Lung microvascular endothelial cell (primary cell): ENCODE measurements at regions not wholly inside any gene's neighbourhood (a gene's known extent, or its start where the extent isn't known, plus 50 kb on each side); places are given as distances from the start of the nearest gene placed in this dataset.
"Not testable (repeated sequence)": the region's sequence is repeated elsewhere in the genome, so short reads cannot be mapped to it uniquely, and the experiment has no call there.

Source experiments
- DNase-seq, 2 donors: peaks; one replicate each; pipeline versions ENCODE4 v3.0.0 to v3.0.0-alpha.2; 2010; ENCODE audit warnings: low read depth in 2 of 2

DNA sequence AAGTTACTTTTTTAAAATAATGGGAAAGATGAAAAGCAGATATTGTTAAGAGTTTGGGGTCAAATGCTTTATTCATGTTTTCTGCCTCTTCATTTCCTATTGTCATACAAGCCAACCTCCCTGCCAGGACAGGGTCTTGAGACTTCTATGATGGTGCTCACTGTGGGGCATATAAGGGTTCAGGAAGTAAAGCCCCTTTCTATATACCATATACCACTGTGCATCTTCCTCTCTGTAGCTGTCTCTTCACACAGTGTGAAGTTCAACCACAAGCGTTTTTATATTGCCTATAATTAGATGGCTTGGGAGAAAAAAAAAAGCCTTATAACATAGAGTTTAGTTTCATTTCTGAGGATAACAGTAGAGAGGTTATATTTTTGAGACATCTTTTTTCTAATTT, 389.8 kb upstream of the SORCS1 start:
- DNase-seq, result no peak

DNA sequence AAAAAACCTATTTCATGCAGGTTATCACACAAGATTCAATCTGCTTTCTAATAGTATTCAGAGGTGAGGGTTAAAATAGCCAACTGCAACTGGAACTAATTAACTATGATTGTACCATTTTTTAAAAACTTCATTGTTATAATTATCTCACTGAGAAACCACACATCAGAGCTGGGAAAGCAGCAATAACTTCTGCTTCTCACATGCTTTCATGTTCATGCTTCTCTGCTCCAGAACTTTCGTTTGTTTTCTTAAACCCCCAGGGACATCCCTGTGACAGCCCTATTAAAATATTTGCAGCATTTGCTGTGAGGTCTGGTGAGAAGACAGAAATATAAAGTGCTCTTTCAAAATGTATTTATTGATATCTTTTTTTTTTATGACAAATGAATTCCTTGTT, 389.0 kb upstream of the SORCS1 start:
- no peak for DNase-seq

DNA sequence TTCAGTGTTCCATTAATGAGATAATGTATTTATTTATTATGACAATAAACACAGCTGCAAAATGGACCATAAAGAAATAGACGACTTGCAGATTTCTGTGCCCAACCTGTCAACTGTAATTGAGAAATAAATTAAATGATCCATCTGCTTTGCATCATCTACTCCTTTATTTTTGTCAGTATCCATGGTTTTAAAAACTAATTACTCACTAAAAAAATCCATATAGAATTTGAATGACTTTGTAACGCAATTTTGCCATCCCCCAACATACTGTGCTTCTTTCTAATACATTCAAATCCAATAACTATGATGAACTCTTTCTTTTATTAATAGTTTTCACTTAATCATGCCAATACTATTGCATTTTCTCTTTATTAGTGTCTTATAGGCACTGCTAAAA, 388.5 kb upstream of the SORCS1 start:
- DNase-seq, result no peak

DNA sequence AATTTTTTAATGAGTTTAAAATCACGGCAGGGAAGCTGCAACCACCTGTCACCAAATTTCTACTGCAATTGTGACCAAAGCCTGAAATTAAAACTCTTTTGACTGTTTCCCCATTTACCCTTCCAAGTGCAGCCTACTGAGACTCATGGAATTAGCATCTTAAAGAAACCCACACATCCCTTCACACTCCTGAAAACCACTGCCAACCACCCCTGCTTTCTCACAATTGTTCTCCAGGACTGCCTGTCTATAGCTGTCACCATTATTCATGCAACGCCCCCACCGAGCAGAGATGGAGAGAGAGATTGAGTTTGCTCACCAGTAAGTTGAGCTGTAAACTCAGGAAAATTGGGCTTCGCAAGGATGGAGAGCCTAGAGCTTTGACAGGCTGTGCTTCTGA, 383.8 kb upstream of the SORCS1 start:
- DNase-seq, result peak in 1 of 2 donors; percentile 20

DNA sequence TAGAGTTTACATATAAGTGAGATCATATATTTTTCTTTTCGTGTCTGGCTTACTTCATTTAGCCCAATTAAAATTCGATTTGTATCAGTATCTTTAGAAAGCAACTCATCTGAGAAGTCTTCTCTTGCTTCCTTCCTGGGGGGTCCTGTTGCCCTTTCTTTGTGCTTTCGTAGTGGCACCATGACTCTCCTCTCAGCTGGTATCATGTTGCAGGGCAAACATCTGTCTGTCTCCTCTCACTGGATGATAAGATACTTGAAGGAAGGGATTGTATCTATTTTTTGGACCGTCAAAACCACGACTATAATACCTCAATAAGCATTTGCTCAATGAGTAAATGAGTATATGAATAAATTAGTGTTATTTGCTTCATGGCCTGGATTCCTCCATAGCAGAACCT, 382.5 kb upstream of the SORCS1 start:
- peak in 1 of 2 donors; percentile 8 for DNase-seq

DNA sequence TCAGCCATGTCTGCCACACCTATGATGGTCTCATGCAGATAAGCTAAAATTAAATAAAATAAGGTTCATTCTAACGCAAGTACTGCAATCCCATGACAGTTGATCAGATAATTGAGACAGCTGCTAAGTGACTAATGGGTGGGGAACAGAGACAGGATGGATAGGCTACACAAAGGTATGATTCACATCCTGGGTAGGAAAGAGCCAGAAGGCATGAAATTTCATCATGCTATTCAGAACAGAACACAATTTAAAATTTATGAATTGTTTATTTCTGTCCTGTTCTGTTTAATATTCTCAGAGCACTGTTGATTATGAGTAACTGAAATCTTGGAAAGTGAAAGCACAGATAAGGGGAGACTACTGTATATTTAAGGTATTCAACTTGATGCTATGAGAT, 381.8 kb upstream of the SORCS1 start:
- peak; percentile 86 to 90 for DNase-seq

DNA sequence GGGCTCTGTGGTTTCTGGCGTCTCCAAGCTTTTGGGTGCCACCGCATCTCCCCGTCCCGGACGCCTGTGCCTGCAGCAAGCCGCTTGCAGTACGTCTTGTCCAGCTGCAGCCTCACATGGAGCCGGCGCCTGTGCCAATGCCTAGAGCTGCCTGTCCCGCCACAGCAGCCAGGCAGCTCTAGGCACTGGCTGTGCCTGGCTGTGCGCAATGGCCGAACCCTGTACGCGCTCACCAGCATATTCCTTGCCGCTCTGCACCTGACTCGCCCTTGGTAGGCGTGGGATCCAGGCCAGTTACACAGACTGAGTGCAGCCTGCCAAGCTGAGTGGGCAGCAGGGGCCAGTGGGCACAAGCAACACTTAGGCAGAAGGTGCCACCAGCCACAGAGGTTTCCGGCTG, 381.2 kb upstream of the SORCS1 start:
- DNase-seq, result no peak

DNA sequence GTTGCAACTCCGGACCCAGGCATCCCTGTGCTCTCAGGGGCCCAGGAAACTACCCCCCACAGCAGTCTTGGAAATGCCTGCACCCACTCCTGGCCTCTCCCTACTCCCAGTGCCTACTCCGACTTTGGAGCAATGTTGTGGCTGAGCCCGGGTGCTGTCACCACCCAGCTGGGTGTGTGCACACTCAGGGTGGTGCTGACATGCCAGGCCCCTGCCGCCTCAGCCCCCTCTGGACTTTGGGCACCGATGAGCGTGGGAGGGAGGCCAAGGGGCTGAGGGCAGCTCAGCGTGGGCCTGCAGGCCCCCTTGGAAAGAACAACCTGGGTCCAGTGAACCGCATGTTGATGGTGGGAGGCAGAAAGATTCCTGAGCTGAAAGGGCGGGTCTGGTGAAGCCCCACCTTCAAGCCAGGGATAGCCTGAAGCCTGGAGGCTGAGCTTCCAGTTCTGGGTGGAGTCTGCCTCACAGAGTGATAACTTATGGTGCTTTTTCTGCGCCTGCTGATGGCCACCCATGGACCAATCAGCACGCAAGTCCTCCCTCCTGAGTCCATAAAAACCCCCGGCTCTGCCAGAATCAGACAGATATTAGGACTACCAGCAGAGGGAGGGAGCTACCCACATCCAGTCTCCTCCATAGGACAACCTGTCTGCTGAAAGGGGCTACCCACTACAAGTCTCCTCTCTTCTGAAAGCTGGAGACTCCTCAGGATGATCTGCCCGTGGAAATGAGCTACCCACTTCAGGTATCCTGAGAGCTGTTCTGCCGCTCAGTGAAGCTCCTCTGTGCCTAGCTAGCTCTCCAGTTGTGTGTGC, 380.4 kb upstream of the SORCS1 start:
- no peak for DNase-seq

DNA sequence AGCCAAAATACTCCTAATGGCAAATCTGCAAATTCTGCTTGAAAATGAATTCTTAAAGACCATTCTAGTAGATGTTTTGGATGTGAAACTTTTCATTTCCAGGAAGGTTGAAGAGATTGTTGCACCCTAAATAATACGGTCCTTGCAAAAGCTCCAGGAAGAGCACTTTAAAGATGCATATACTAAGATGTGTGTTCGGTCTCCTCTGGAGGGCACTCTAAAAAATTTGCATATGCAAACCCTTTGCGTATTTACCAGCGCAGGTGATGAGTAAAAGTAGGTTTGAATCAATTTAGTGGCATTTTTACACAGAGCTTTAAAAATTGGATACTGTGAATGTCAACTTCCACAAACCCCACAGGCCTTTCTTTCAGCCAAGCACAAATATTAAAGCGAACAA, 378.1 kb upstream of the SORCS1 start:
- no peak for DNase-seq

DNA sequence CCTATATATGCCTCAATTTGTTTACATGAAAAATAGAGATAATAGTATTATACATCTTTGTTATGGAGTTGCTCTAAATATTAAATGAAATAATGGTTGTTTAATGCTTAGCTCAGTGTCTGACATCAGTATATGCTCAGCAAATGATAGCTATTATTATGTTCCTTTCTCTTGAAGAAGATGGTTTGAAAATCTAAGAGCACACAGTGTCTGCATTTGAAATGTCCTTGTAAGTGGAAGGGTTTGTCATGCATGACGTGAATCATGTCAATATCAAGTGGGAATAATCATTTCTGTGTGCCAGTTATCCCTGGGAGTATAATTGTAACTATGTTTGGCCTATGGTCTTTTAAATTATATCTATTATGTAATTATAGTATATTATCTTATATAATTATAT, 377.5 kb upstream of the SORCS1 start:
- DNase-seq, result no peak

DNA sequence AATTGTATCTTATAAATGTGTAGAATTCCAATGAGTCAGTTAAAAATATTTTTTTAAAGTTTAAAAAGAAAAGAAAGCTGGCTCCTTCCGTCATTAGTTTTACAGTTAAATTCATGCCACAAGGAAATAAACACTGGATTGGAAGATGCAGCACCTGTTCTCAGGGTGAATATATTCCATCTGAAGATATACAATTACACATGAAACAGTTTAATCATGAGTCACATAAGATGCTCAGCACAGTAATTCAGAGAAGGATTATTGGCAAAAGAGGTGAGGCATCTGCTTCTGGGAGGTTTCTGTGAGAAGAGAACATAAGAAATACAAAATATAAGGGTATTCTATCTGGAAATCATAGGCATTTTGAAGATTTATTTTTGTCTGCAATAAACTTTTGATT, 376.5 kb upstream of the SORCS1 start:
- no peak for DNase-seq

DNA sequence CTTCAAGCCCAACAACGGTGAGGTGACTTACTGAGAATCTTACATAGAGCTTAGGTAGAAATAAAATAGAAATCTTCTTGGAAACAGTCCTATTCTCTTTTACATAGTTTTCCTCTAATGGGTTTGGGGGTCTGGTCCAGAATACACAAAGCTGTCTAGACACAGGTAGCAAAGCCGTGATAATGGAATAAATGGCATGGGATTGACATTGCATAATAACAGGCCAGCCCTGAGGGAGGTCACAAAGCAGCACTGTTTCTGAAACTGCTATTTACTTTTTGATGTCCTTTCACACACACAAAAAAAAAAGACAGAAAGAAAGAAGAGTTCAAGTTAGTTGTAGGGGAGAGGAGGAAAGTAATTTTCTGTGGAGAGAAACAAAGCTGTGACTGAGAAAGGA, 364.8 kb upstream of the SORCS1 start:
- no peak for DNase-seq

DNA sequence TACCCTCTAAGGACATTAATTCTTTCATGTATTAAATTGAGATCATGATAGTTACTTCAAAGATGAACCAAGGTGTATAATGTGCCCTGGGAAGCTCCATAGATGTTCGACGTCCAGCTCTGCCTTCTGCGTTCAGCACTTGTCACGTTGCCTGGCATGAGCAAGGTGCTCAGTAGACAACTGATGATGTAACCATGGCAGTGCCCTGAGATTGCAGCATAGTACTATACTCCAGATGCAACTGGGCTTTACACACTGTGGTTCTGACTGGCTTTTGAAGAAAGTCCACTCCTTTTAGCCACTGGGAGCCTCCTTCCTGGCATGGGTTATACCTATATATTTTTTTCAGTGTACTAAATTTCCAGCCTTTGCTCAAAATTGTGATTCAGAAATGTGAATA, 355.8 kb upstream of the SORCS1 start:
- DNase-seq, result no peak

DNA sequence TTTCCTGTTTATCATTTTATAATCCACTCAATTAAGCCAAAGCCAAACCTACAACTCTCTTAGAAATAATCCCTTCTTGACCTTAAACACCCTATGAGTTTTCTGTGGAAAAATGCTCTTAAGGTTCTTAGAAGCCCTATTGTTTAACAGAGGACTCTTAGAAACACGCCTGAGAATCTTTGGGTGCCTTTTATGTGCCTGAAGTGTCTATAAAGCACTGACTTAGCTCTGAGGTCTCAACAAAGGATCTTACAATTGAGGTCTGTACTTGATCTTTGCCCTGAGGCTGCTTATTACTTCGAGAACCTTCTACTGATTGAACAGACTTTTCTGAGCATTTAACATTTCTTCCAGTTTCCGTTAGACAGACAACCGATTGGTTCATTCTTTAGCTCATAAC, 353.3 kb upstream of the SORCS1 start:
- DNase-seq, result no peak

DNA sequence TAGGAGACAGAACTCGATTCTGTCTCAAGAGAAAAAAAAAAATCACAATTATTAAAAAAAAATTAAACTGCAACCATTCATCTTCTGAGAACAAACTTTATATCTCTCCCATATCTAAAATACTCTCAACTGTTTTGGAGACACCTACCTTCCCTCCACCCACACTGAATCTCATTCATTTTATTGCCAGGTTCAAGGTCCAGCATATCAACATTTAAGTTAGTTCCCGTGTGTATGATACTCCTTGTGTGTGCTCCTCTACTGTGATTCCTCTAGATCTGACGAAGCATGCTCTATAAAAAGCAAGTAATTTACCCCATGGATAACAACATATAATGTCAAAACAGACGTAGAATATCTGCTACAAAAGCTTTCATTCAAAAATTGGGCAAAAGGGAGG, 351.8 kb upstream of the SORCS1 start:
- no peak for DNase-seq

DNA sequence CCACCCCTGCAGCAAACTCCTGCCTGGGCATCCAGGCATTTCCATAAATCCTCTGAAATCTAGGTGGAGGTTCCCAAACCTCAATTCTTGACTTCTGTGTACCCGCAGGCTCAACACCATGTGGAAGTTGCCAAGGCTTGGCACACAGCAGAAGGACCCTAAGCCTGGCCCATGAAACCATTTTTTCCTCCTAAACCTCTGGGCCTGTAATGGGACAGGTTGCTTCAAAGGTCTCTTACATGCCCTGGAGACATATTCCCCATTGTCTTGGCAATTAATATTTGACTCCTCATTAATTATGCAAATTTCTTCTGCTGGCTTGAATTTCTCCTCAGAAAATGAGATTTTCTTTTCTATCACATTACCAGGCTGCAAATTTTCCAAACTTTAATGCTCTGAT, 339.5 kb upstream of the SORCS1 start:
- not testable (repeated sequence) for DNase-seq

DNA sequence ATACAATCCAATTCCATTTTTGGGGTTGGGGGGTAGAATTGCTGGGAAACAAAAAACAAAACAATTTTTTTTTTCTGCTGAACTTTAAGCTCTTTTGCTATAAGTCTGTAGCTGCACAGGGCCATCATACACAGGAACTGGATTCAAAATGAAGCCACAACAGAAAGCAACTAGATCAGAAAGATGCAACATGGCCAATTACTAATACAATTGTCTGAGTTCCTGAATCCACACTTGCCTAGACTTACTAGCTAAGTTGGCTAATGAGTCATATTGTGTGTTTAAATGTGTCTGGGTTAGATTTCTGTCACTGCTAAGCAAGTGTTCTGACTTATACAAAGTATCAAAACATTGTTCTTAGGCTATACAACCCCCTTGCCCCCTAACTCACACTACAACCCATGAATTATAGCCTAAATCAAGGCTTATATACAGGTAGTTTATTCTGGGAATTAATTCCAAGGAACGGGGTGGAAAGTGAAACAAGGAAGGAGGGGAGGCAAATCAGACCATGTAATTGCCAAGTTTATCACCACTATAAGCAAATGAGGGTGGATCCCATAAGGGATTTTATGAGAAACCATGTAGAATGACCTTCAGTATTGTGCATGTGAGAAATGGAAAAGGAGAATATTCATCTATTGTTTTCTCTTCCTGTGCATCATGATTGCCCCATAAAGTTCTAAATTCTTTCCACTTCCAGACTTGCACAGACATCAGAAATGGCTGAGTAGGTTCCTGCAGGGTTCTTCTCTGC, 337.9 kb upstream of the SORCS1 start:
- DNase-seq, result peak; percentile 12 to 43

DNA sequence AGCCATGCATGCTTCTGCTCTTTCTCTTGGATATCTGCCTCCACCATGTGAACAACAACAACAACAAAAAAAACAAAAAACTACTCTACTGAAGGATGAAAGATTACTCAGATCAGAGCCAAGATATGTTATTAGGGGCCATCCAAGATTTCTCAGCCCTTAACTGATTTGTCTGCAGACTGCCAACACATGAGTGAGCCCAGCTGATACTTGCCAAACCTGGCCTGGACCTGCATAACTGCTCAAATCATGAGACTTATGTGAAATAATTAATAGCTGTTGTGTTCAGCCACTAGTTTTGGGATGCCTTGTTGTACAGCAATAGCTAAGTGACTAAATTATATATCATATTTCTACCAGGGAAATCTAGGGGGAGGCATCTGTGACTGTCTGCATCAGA, 334.5 kb upstream of the SORCS1 start:
- no peak for DNase-seq

DNA sequence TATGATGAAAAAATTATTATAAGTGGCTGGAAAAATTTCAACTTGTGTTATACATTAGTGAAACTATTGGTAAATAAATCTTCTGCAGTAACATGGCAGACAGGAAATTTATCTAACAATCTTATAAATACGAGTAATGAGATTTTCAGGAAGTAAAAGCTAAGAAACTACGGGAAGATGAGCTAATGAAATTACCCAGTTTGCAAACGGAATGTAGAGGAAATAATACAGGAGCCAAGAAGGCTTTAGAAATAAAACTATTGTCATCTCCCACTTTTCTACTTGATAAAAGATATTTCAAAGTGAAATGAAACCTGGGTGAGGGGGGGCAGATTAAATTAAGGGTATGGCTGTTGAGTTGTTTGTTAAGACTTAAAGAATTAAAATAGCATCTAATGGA, 332.5 kb upstream of the SORCS1 start:
- no peak for DNase-seq

DNA sequence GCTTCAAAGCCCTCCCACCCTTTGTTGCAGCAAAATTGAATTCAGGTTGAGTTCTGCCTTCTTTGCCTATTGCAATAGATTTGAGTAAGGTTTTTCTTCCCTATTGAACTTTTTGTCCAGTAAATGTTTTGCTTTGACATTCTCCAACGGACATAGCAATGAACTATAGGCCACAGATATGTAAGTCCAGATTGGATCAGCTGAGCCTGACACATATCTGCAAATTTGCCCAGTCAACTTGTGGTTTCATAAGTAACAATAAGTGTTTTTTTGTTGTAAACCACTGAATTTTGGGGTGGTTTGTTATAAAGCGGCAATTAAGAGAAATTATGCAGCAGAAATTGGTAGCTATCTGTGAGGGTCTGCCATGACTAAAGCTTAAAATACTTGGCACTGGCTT, 332.1 kb upstream of the SORCS1 start:
- no peak for DNase-seq

DNA sequence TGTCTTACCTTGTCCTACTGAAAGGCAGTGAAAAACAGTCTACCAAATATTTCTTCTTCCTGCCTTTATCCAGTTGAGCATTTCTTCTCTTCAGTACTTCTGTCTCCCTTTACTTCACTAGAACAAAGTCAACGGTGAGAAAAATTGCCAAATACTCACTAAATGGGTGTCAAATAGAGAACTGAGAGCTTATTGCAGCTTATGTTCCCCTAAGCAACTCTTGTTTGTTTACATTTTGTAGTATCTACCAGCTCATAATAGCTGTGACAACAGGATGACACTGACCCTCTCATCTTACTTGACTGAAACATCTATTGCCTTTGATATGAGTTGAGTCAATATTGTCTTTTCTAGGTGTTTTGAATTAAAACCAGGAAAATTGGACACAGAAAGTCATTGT, 327.9 kb upstream of the SORCS1 start:
- DNase-seq, result no peak

DNA sequence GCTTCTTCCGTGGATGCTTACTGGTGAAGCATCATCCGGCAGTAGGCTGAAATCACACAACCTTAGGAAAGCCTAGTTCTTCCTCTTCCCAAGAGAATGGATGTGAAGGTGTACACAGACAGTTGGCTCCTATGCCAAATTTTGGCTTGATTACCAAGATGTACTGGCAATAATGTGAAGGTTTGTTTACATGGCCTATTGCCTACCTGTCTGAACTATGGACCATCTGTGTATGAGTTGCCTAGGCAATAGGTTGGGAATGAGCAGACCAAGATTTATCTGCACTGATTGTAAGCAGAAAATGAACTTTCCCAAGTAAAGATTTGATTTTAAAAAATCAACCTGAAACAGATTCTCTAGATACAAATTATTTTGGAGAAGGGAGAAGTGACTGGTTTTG, 325.9 kb upstream of the SORCS1 start:
- no peak for DNase-seq

DNA sequence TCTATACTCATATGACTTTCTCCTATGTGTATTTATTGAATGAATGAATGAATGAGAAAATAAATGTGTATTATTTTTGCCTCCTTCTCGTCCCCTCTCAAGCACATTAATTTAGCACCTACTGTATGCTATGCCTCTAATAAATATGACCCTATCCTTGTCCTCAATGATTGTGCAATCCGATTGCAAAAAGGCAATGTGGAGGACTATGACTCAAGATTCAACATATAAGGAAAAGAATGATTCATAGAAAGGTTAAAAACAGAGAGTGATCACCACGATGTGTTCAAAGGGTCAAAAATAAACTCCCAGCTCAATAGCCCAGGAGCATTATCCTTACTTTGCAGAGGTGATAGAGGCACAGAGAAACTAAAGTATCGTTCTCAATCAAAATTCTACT, 322.8 kb upstream of the SORCS1 start:
- no peak for DNase-seq
